Neutrophil (primary cell): ENCODE measurements at regions not wholly inside any gene's neighbourhood (a gene's known extent, or its start where the extent isn't known, plus 50 kb on each side); places are given as distances from the start of the nearest gene placed in this dataset.

Experiments used
- H3K27ac ChIP-seq: fragments of 200-600 bp; sonication (generic); 2 replicates; pipeline ENCODE4 v1.5.1; 2016; ENCODE audit warnings: mild to moderate bottlenecking, moderate library complexity
- H3K27me3 ChIP-seq: fragments of 200-600 bp; sonication (generic); 2 replicates; pipeline ENCODE4 v1.6.0; 2016; ENCODE audit warnings: mild to moderate bottlenecking
- H3K36me3 ChIP-seq: fragments of 200-600 bp; sonication (generic); 2 replicates; pipeline ENCODE4 v1.5.1; 2017
- H3K4me1 ChIP-seq, 2 experiments: fragments of 200-600 bp in 1 of 2; sonication (generic) in 1 of 2; 1 replicate in 1 of 2; 2 replicates in 1 of 2; pipeline versions ENCODE4 v1.5.1 to v1.6.1; 2013 to 2016; ENCODE audit warnings: low read depth in 1 of 2, low read length in 1 of 2, mild to moderate bottlenecking in 1 of 2, moderate library complexity in 1 of 2; ENCODE audit not compliant: control insufficient read depth in 1 of 2, insufficient read depth in 1 of 2
- H3K4me3 ChIP-seq, 2 experiments: fragments of 200-600 bp in 1 of 2; sonication (generic) in 1 of 2; 1 replicate in 1 of 2; 2 replicates in 1 of 2; pipeline ENCODE4 v1.5.1; 2013 to 2016; ENCODE audit warnings: low read depth in 1 of 2, low read length in 1 of 2, mild to moderate bottlenecking in 1 of 2, moderate library complexity in 1 of 2
- H3K9me3 ChIP-seq: fragments of 200-600 bp; sonication (generic); 2 replicates; pipeline ENCODE4 v1.5.1; 2016
- CTCF ChIP-seq: fragments of 200-600 bp; sonication (generic); IDR thresholded peaks from 2 replicates; pipeline ENCODE4 v1.5.1; 2016; ENCODE audit warnings: antibody characterized with exemption

- no peak for TF ChIP-seq CTCF
- H3K4me3 ChIP-seq = no peak overlapping the region
These were observed 611.3 kb downstream of the VRK1 start for GRCh38 chr14:97408503-97408902.

GRCh38 chr14:97408937-97409815, 612.0 kb downstream of the VRK1 start:
- no peak for TF ChIP-seq CTCF
- H3K27me3 ChIP-seq = peaks cover 65% of the 10 kb centered on the region
- no peak overlapping the region for H3K27ac ChIP-seq

More at GRCh38 chr14:97408503-97408902, 611.3 kb downstream of the VRK1 start:
- peaks cover 0 to 2% of the 10 kb centered on the region in 2 experiments for H3K4me1 ChIP-seq
- no peaks in the 10 kb centered on the region for H3K36me3 ChIP-seq
- H3K27ac ChIP-seq = no peak overlapping the region
- H3K9me3 ChIP-seq = no peaks in the 10 kb centered on the region
- peaks cover 59% of the 10 kb centered on the region for H3K27me3 ChIP-seq

GRCh38 chr14:97410667-97411620, 613.8 kb downstream of the VRK1 start:
- no peaks in the 10 kb centered on the region for H3K9me3 ChIP-seq
- peaks cover 0 to 8% of the 10 kb centered on the region in 2 experiments for H3K4me1 ChIP-seq
- H3K27ac ChIP-seq = no peak overlapping the region
- peaks cover 74% of the 10 kb centered on the region for H3K27me3 ChIP-seq
- no peak for TF ChIP-seq CTCF
- no peaks in the 10 kb centered on the region for H3K36me3 ChIP-seq
- no peak overlapping the region for H3K4me3 ChIP-seq

More at GRCh38 chr14:97408937-97409815, 612.0 kb downstream of the VRK1 start:
- Histone ChIP-seq H3K9me3 (no peaks in the 10 kb centered on the region), H3K4me1 (peaks cover 0 to 8% of the 10 kb centered on the region in 2 experiments), H3K4me3 (no peak overlapping the region), H3K36me3 (no peaks in the 10 kb centered on the region)

GRCh38 chr14:97411938-97412612, 614.9 kb downstream of the VRK1 start:
- Histone ChIP-seq H3K27ac (no peak overlapping the region), H3K4me1 (peaks cover 8 to 19% of the 10 kb centered on the region in 2 experiments), H3K36me3 (no peaks in the 10 kb centered on the region), H3K27me3 (peaks cover 74% of the 10 kb centered on the region), H3K9me3 (no peaks in the 10 kb centered on the region), H3K4me3 (no peak overlapping the region)
- TF ChIP-seq CTCF = no peak

GRCh38 chr14:97413022-97413539, 615.9 kb downstream of the VRK1 start:
- TF ChIP-seq CTCF = no peak
- Histone ChIP-seq H3K4me3 (peak overlapping the region in 1 of 2 experiments; percentile 49), H3K36me3 (no peaks in the 10 kb centered on the region), H3K9me3 (no peaks in the 10 kb centered on the region), H3K4me1 (peaks cover 14 to 29% of the 10 kb centered on the region in 2 experiments), H3K27me3 (peaks cover 69% of the 10 kb centered on the region), H3K27ac (no peak overlapping the region)
